Central memory CD8-positive, alpha-beta T cell (primary cell): ENCODE measurements at regions not wholly inside any gene's neighbourhood (a gene's known extent, or its start where the extent isn't known, plus 50 kb on each side); places are given as distances from the start of the nearest gene placed in this dataset.
"Not testable (repeated sequence)": the region's sequence is repeated elsewhere in the genome, so short reads cannot be mapped to it uniquely, and the experiment has no call there.

Experiments
- ATAC-seq: fragments of 150-1000 bp; cut with Tn5 transposase; replicated peaks from 2 replicates; pipeline ENCODE4 v1.10.0; 2022; ENCODE audit warnings: mild to moderate bottlenecking, moderate FRiP score, moderate number of reproducible peaks; ENCODE audit not compliant: poor library complexity, severe bottlenecking; ENCODE audit errors: extremely low read depth
- DNase-seq, 2 donors: peaks; one replicate each; pipeline ENCODE4 v3.0.0; 2021; ENCODE audit warnings: low spot score in 2 of 2
- H3K27ac Mint-ChIP-seq: one replicate; pipeline ENCODE4 v1.8.0; 2022; ENCODE audit warnings: low read depth, mild to moderate bottlenecking, moderate library complexity, mixed read lengths
- H3K27me3 Mint-ChIP-seq: one replicate; pipeline ENCODE4 v1.8.0; 2022; ENCODE audit warnings: mixed read lengths
- H3K36me3 Mint-ChIP-seq: one replicate; pipeline ENCODE4 v1.8.0; 2022; ENCODE audit warnings: mild to moderate bottlenecking, moderate library complexity, mixed read lengths; ENCODE audit not compliant: insufficient read depth
- H3K4me1 Mint-ChIP-seq: one replicate; pipeline ENCODE4 v1.8.0; 2022; ENCODE audit warnings: mixed read lengths
- H3K4me3 Mint-ChIP-seq: one replicate; pipeline ENCODE4 v1.8.0; 2022; ENCODE audit warnings: mild to moderate bottlenecking, moderate library complexity, mixed read lengths
- H3K9me3 Mint-ChIP-seq: one replicate; pipeline ENCODE4 v1.8.0; 2022; ENCODE audit warnings: mixed read lengths

- not testable (repeated sequence) for H3K9me3 Mint-ChIP-seq, ATAC-seq, H3K36me3 Mint-ChIP-seq, H3K4me1 Mint-ChIP-seq, H3K27ac Mint-ChIP-seq, DNase-seq, H3K4me3 Mint-ChIP-seq
- H3K27me3 Mint-ChIP-seq = peaks cover 47% of the 10 kb centered on the region
These were observed 103.8 kb upstream of the LRPAP1 start for GRCh38 chr4:3636020-3636419.

- H3K9me3 Mint-ChIP-seq = no peaks in the 10 kb centered on the region
- DNase-seq (no peak), ATAC-seq (no peak)
- H3K4me3 Mint-ChIP-seq = no peak overlapping the region
- H3K36me3 Mint-ChIP-seq = no peaks in the 10 kb centered on the region
- no peaks in the 10 kb centered on the region for H3K4me1 Mint-ChIP-seq
- H3K27ac Mint-ChIP-seq = no peak overlapping the region
- H3K27me3 Mint-ChIP-seq = peaks cover 42% of the 10 kb centered on the region
These were observed 102.9 kb upstream of the LRPAP1 start for GRCh38 chr4:3634894-3635820.

- ATAC-seq (no peak), DNase-seq (no peak)
- Mint-ChIP-seq H3K27me3 (peaks cover 40% of the 10 kb centered on the region), H3K36me3 (no peaks in the 10 kb centered on the region), H3K9me3 (no peaks in the 10 kb centered on the region), H3K27ac (no peak overlapping the region), H3K4me1 (no peaks in the 10 kb centered on the region), H3K4me3 (no peak overlapping the region)
These were observed 102.1 kb upstream of the LRPAP1 start for GRCh38 chr4:3634281-3634857.

GRCh38 chr4:3633277-3633676 is 101.1 kb upstream of the LRPAP1 start:
- H3K4me3 Mint-ChIP-seq, DNase-seq, ATAC-seq, H3K27ac Mint-ChIP-seq, H3K9me3 Mint-ChIP-seq, H3K4me1 Mint-ChIP-seq, H3K36me3 Mint-ChIP-seq: not testable (repeated sequence)
- peaks cover 39% of the 10 kb centered on the region for H3K27me3 Mint-ChIP-seq

- H3K9me3 Mint-ChIP-seq, H3K36me3 Mint-ChIP-seq, DNase-seq, H3K27ac Mint-ChIP-seq, H3K4me3 Mint-ChIP-seq, H3K4me1 Mint-ChIP-seq, ATAC-seq: not testable (repeated sequence)
- H3K27me3 Mint-ChIP-seq = peaks cover 39% of the 10 kb centered on the region
These were observed 100.6 kb upstream of the LRPAP1 start for GRCh38 chr4:3632794-3633193.

- not testable (repeated sequence) for ATAC-seq, H3K9me3 Mint-ChIP-seq, H3K4me3 Mint-ChIP-seq, DNase-seq, H3K4me1 Mint-ChIP-seq, H3K36me3 Mint-ChIP-seq, H3K27ac Mint-ChIP-seq
- H3K27me3 Mint-ChIP-seq = peaks cover 28% of the 10 kb centered on the region
These were observed 99.5 kb upstream of the LRPAP1 start for GRCh38 chr4:3631544-3632266.

GRCh38 chr4:3630598-3631543 is 98.6 kb upstream of the LRPAP1 start:
- H3K27me3 Mint-ChIP-seq = peaks cover 21% of the 10 kb centered on the region
- H3K36me3 Mint-ChIP-seq = no peaks in the 10 kb centered on the region
- no peak for ATAC-seq

GRCh38 chr4:3630136-3630597 is 97.9 kb upstream of the LRPAP1 start:
- no peaks in the 10 kb centered on the region for H3K4me1 Mint-ChIP-seq
- ATAC-seq = no peak
- no peak for DNase-seq
- peaks cover 25% of the 10 kb centered on the region for H3K27me3 Mint-ChIP-seq
- H3K9me3 Mint-ChIP-seq = no peaks in the 10 kb centered on the region
- no peak overlapping the region for H3K27ac Mint-ChIP-seq
- no peaks in the 10 kb centered on the region for H3K36me3 Mint-ChIP-seq
- no peak overlapping the region for H3K4me3 Mint-ChIP-seq

More at GRCh38 chr4:3630598-3631543, 98.6 kb upstream of the LRPAP1 start:
- H3K4me1 Mint-ChIP-seq = no peaks in the 10 kb centered on the region
- no peak overlapping the region for H3K27ac Mint-ChIP-seq
- H3K9me3 Mint-ChIP-seq = no peaks in the 10 kb centered on the region
- no peak for DNase-seq
- H3K4me3 Mint-ChIP-seq = no peak overlapping the region

- Mint-ChIP-seq H3K36me3 (no peaks in the 10 kb centered on the region), H3K27me3 (peaks cover 30% of the 10 kb centered on the region), H3K27ac (no peak overlapping the region), H3K4me1 (no peaks in the 10 kb centered on the region), H3K4me3 (no peak overlapping the region), H3K9me3 (no peaks in the 10 kb centered on the region)
- DNase-seq (no peak), ATAC-seq (no peak)
These were observed 97.4 kb upstream of the LRPAP1 start for GRCh38 chr4:3629665-3630064.

- peaks cover 34% of the 10 kb centered on the region for H3K27me3 Mint-ChIP-seq
- ATAC-seq = not testable (repeated sequence)
These were observed 97.0 kb upstream of the LRPAP1 start for GRCh38 chr4:3629176-3629575.

GRCh38 chr4:3628868-3629175 is 96.6 kb upstream of the LRPAP1 start:
- no peaks in the 10 kb centered on the region for H3K9me3 Mint-ChIP-seq
- no peak overlapping the region for H3K4me3 Mint-ChIP-seq
- no peaks in the 10 kb centered on the region for H3K36me3 Mint-ChIP-seq
- ATAC-seq (no peak), DNase-seq (no peak)
- peaks cover 37% of the 10 kb centered on the region for H3K27me3 Mint-ChIP-seq
- H3K27ac Mint-ChIP-seq = no peak overlapping the region
- no peaks in the 10 kb centered on the region for H3K4me1 Mint-ChIP-seq

More at GRCh38 chr4:3629176-3629575, 97.0 kb upstream of the LRPAP1 start:
- not testable (repeated sequence) for DNase-seq, H3K27ac Mint-ChIP-seq, H3K4me1 Mint-ChIP-seq, H3K9me3 Mint-ChIP-seq, H3K4me3 Mint-ChIP-seq, H3K36me3 Mint-ChIP-seq
